GM03348 (cell line): ENCODE measurements at regions not wholly inside any gene's neighbourhood (a gene's known extent, or its start where the extent isn't known, plus 50 kb on each side); places are given as distances from the start of the nearest gene placed in this dataset.
"Not testable (repeated sequence)": the region's sequence is repeated elsewhere in the genome, so short reads cannot be mapped to it uniquely, and the experiment has no call there.

ENCODE experiments used
- DNase-seq: peaks from one replicate; pipeline ENCODE4 v3.0.0; 2012; ENCODE audit warnings: low spot score

DNA sequence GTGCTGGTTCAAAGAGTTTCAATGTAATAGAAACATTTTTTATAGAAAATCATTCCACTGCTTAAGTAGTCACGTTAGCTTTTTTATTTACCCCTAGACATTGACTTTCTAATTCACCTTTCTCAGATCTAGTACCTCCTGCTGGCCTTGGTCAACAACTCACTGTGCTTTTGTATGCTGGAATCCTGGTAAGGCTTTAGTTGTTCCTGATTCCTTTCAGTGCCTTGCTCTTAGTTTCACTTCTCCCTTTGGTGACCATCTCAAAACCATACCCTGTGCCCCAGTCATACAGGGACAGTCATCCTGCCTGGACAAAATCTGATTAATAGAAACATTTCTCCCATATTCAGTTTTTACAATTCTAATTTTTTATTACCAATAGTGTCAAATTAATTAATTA lies 130.2 kb downstream of the GPR37 start:
- no peak for DNase-seq

DNA sequence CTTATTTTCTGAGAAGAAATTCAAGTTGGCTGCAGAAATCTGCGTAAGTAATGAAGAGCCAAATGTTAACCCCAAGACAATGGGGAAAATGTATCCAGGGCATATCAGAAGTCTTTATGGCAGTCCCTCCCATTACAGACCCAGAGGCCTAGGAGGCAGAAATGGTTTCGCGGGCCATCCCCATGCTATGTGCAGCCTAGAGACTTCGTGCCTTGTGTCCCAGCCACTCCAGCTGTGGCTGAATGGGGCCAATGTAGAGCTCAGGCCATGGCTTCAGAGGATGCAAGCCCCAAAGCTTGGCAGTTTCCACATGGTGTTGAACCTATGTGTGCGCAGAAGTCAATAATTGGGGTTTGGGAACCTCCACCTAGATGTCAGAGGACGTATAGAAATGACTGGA lies 131.9 kb downstream of the GPR37 start:
- no peak for DNase-seq

DNA sequence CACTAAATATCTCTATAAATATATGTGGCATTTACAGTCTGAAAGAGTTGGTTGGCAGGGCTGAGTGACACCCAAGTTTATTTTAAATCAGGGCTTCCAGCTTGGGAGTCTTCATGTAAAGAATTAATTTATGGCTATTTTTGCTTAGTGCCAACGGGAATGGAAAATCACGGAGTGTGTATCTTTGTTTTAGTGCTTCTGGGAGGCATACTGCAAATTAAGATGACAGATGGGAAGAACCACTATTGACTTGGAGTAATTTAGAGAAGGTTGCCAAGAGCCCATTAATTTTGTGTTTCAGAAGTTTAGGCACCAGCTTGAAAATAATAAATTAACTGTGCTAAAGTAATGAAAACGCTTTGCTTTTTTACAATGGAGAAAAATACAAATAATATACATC lies 135.2 kb downstream of the GPR37 start:
- no peak for DNase-seq

DNA sequence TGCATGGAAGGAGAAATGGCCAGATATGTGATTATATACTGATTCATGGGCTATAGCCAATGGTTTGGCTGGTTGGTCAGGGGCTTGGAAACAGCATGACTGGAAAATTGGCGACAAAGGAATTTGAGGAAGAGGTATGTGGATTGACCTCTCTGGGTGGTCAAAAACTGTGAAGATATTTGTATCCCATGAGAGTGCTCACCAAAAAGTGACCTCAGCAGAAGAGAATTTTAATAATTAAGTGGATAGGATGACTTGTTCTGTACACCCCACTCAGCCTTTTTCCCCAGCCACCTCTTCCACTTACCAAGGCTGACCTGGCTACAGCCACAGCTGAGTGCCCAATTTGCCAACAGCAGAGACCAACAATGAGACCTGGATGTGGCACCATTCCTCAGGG lies 146.7 kb downstream of the GPR37 start:
- DNase-seq = no peak

DNA sequence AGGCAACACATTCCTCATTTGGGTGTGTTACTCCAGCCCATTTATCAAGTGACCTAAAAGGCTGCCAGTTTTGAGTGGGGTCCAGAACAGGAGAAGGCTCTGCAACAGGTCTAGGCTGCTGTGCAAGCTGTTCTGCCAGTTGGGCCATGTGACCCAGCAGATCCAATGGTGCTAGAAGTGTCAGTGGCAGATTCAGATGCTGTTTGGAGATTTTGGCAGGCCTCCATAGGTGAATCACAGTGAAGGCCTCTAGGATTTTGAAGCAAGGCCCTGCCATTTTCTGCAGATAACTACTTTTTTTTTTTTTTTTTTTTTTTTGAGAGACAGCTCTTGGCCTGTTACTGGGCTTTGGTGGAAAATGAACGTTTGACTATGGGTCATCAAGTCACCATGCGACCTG lies 147.5 kb downstream of the GPR37 start:
- DNase-seq = not testable (repeated sequence)

DNA sequence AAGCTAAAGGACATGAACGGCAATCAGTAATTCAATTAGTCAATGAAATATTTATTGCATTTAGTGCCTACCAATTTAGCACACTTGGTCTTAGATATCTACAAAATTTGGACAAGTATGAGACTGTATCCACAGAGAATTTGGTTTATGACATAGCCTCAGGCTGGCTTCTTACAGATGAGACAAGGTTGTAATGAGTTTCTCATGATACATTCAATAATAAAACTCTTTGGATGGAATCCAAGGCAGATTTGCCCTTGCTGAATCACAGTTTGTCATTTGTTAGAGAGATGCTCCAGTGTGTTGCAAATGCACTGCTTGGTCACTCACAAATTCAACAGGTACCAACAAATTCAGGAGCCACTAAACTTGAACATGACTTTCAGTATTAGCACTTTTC lies 162.5 kb downstream of the GPR37 start:
- no peak for DNase-seq

DNA sequence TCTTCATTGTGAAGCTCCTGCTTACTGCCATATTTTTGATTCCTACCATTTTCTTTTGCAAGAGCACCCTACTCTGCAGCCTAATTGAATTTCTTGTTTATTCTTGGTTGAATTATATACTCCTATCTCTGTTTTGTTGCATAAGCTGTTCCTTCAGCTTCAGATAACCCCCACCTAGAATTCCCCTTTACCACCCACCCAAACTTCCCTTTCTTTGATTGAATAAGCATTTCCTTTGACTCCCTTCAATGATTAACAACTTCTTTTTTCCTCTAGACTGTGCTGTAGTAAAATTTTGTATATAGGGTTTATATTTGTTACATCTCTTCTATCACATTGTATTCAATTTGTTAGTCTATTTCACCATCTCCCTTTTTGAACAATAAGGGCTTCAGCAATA lies 168.1 kb downstream of the GPR37 start:
- no peak for DNase-seq

DNA sequence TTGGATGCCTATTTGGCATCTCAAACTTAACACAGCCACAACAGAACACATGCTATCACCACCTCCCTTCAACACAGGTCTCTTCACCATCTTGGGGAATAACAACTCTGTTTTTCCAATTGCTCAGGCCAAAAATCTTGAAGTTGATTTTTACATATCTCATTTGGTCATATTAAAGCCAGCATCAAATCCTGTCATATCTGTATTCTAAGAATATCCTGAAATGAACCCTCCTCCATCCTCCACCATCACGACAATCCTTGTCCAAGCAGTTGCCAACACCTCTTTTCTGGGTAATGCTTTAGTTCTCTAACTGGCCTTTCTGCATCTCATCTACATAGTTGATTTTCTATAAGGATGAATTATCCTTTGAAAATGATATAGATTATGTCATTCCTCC lies 168.7 kb downstream of the GPR37 start:
- no peak for DNase-seq

DNA sequence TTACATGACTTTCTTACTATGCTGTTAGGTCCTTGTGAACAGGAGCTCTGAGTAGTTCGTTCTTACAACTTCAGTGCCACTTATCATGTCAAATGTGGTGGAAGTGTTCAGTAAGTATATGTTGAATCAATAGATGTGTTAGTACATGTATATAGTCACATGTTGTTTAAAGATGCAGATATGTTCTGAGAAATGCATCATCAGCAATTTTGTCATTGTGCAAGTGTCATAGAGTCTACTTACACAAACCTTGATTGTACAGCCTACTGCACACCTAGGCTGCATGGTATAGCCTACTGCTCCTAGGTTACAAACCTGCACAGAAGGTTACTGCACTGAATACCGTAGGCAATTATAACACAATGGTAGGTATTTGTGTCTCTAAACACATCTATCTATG lies 174.8 kb downstream of the GPR37 start:
- DNase-seq = no peak

DNA sequence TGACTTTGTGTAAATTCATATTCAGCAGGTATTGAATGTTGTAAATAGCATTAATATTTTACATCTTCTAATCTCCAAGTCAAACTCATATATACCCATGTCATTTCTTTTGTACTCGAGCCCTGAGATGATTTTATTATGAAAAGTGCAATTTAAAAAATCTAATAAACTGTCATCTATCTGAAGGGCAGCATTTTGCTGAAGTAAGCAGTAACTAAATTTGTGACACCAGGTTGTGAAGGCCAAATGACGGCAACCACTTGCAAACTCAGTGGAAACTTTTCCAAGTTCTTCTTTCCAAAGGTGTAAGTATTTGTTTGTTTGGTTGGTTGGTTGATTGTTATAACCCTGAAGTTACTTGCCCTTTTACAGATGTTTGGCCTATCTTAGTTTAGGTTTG lies 188.3 kb downstream of the GPR37 start:
- DNase-seq = no peak

DNA sequence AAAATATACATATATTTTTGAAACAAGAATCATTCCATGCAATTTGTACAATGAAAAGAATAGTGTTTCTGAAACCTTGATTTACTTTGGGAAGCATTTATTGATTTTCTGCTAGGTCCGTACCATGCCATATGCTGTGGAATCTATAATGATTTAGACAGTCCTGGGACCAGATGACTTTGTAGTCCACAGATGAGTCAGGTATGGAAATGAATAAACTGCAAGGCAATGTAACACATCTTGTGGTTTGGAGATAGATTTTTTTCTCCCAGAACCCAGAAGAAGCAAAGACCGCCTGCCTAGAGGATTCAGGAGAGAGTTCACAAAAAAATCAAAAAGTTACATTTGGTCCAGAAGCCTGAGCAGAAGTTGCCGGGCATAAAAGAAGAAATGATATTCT lies 190.4 kb downstream of the GPR37 start:
- no peak for DNase-seq

DNA sequence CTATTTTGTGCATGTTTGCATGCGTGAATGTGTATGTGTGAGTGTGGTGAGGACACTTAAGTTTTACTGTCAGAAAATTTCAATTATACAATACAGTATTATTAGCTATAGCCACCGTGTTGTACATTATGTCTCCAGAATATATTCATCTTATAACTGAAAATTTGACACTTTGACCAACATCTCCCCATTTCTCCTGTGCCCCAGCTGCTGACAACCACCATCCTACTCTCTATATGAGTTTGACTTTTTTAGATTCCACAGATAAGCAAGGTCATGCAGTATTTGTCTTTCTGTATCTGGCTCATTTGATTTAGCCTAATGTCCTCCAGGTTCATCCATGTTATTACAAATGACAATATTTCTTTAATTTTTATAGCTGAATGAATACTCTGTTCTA lies 195.0 kb downstream of the GPR37 start:
- no peak for DNase-seq

DNA sequence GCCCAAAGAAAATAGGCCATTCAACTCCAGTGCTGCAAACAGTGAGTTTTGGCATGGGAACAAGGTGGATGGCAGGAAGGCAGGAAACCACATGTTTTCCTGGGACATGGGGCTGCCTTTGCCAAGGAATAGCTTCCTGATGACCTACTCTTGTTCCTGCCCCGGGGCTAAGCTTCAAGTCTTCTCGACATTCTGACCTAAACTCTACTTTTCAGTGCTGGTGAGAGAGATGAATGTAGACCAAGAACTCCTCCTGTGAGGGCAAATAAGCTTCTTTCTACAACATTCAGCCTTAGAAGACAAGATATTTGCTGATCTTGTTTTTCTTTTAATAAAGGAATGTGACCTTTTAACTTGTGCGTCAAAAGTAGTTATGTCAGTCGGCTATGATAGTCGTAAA lies 199.0 kb downstream of the GPR37 start:
- peak; percentile 1 for DNase-seq

DNA sequence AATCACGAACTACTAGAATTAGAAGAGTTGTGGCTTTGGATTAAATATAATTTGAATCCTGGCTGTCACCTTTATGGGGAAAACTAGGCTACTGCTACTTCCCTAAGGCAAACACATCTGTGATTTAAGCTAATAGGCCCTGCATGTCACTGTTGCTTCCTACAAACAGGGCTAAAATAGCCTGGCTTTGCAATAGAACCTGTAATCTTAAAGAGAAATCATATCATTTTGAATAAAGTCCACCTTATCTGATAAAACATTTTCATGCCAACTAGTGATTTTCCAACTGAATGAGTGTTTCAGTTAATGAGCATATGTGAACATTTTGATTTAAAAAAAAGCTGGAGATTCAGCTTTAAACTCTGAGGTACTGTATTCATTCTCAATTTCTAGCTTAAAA lies 208.0 kb downstream of the GPR37 start:
- DNase-seq = no peak

DNA sequence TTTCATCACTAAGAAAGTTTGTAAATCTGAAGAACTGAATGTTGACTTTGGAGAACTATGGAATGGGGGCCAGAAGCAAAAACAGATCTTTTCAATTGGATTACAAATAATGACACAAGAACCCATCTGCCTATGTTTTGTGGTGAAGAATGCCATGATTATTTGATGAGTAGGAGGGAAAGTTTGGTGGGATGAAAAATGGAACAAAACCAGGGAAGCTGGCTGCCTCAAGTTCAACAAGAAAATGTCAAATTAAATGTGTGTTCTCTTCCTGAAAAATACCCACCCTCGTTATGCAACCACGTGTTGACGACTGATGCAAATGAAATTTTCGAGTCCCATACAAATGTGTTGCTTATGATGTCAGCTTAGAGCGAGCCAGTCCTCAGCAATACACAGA lies 208.5 kb downstream of the GPR37 start:
- DNase-seq = no peak

DNA sequence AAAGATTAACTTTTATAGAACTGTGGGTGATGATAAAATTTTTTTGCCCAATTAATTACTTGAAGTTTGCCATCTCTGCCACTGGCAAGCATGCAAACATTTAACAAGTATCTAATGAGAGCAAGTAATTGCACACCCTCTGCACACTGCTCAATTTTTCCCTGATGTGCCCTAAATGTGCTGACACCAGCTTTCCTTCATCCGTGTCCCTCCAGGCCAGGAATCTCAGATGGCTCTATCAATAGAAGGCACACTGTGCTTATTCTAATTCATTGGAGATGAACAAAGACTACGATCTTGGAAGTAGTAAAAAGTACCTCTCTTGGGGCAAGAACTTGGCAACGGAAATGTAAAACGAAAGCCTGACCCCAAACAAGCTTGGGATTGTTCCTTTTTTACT lies 212.1 kb downstream of the GPR37 start:
- no peak for DNase-seq

DNA sequence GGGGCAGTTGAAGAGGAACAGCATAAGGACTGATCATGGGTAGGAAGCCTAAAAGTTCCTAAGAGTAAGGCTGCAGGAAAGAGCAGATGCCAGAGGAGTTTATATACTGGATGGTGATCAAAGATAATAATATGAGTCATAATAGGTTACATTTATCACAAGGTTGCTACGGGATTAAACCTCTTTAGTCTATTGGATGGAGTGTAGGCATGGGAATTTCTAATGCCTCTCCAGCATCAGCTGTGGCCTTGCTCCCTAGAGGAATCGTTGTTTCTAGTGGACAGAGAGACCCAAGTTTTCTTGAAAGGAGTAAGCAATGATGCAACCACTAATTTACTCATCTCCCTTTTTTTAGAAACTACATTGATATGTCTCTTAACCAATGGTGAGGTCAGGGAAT lies 213.4 kb downstream of the GPR37 start:
- DNase-seq = no peak

DNA sequence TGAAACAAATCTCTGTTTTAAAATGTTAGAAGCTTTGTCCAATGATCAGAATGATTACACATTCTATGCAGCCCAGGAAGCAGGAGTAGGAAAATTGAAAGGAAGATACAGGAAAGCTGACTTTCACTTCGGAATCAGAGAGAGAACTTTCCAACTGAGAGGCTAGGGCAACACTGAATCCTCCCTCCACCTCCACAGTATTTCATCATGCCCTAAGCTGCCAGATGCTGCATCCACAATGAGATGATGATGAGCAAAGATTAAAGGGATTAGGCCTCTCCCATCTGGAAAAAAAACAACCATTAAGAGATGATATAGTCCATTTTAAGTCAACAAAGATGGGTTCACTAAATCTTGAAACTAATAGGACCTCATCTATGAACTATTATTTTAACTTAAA lies 215.6 kb downstream of the GPR37 start:
- DNase-seq = no peak

DNA sequence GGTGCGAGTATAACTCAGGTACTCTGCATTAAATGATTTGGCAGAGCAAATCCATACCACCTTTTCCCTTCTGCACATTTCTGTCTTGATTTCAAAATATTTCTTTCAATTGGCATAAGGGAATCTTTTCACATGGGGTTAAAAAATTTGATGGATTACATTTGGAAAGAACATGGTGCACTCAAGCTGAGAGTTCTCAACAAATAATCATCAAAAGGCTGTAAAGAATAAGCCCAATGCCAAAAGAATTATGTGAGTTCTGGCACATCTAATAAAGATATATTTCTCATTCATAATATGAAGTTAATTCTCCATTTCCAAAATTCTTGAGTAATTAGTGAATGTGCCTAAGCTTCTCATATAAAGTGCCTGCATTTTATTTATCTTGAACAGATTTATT lies 223.1 kb downstream of the GPR37 start:
- DNase-seq = no peak

DNA sequence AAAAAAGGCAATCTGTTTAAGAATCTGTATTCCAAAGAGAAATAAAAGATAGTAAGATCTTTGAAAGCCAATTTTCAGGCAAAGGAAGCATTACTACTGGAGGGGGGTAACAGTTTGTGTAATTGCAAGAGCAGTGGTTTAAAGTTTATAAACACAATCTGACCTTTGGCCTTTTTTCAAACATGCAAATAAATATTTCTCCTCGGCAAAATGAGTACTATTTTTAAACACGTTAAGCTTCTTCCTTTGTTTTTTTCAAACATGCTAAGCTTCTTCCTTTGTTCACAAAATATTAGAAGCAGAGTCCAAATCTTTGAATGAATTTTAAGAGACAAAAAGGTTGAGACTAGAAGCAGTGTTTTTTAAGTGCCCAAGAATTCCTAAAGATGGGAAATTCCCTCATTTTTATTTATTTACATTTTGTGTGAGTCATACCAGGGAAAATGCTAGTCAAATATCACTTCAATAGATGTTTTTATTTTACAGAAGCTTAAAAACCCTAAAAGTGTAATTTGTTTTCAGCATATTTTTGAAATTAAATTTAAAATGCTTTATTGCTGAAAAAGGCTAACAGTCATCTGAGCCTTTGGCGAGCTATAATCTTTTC lies 229.3 kb downstream of the GPR37 start:
- DNase-seq = no peak

DNA sequence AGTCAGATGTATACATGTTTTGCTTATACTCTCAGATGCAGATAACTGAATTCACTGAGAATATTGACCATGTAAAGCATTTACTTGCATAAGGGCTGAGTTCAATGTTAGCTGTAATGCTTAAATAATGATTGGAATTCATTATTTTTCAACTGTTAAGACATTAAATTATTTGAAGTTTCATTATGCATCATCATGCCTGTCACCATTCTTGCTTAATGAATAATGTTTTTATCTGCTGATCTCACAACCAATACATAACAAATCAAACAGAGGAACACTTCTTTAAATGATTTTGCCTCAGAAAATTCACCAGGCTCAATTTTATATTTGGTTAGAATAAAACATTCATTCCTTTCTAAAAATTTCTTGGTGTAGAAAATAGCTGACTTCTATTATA lies 233.4 kb downstream of the GPR37 start:
- DNase-seq = peak; percentile 7

DNA sequence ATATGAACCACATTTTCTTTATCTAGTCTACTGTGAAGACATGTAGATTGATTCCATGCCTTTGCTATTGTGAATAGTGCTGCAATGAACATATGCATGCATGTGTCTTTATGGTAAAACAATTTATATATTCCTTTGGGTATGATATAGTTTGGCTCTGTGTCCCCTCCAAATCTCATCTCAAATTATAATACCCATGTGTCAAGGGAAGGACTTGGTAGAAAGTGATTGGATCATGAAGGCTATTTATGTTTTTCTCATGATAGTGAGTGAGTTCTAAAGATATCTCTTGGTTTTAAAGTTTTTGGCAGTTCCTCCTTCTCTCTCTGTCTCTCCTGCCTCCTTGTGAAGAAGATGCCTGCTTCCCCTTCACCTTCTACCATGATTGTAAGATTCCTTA lies 248.7 kb downstream of the GPR37 start:
- DNase-seq = no peak

DNA sequence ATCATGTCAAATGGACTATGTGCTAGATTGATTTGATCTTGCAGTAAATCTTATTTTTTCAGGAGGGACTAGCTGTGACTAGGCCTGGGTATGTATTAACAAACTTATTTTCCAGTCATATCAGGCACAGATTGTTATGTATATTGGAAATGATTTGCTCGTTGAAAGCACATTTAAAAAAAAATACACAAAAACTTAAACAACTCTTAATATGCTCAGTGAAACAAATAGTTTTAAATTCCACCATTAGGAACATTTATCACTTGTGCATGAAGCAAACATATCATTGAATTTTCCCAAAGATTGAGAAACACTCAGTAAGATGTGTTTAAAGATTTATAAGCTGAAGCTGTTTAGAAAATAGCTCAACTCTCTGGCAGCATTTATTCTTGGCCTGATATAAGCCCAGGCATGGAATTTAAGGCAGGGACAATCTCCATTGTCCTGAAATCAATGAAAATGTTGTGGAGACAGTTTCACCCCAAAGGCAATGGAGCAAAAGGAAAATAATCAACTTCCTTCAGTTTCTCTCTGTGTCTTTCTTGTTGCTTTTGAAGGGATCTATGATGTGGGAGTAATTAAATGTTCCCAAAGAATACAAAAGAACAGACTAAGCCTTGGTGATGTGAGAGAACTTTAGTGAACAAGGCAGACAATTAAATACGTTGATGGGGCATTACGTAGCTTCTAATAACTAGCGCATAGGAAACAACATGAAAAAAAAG lies 250.3 kb downstream of the GPR37 start:
- no peak for DNase-seq

DNA sequence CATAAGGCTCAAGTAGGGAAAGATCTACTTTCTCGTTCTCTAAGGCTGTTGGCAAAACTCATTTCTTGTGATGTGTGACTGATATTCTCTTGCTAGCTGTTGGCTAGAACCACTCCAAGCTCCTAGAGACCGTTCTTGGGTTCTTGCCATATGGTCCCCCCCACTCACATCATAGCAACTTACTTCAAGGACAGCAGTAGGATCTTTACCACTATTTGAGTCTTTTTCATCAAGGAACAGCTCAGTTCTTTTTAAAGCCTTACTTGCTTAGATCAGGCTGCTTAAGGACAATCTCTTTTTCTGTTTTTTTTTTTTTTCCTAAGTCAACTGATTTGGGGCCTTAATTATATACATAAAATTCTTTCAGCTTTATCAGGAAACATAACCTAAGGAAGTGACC lies 251.1 kb downstream of the GPR37 start:
- no peak for DNase-seq
